GM04504 (cell line): ENCODE measurements at regions not wholly inside any gene's neighbourhood (a gene's known extent, or its start where the extent isn't known, plus 50 kb on each side); places are given as distances from the start of the nearest gene placed in this dataset.

Experiments used
- DNase-seq: peaks from one replicate; pipeline ENCODE4 v3.0.0-alpha.2; 2012; ENCODE audit warnings: low read depth

DNA sequence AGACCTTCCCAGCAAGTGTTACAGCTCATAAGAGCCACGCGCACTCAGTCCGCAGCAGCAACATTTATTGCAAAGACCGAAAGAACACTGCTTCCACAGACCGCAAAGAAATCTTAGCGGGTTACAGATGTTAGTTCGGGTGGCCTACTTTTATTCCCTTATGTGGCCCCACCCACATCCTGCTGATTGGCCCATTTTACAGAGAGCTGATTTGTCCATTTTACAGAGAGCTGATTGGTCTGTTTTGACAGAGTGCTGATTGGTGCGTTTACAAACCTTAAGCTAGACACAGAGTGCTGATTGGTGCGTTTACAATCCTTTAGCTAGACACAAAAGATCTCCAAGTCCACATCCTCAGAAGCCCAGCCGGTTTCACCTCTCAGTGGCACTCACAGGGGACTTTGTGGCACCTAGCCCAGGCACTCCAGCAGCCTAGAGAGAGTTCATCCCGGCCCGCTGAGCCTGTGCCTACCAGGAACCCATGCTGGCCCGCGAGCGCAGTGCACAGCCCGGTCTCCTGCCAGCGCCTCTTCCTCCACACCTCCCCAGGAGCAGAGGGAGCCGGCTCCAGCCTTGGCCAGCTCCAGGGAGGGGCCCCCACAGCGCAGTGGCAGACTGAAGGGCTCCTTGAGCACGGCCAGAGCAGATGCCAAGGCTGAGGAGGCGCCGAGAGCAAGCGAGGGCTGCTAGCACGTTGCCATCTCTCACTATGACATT lies 244.3 kb upstream of the TSHZ2 start:
- DNase-seq, result no peak

DNA sequence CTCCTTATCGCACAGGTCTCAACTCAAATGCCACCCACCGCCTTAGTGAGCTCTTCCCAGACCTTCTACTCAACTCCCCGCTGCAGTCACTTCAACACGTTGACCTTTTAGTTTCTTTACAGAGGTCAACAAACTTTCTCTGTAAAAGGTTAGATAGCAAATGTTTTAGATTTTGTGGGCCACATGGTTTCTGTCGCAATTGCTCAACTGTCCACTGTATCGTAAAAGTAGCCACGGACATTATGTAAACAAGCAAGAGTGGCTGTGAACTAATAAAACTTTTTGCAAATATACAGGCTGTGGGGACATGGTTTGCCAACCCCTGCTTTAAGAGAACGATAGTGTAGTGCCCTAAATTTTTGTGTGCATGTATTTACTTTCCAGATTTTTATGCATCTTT lies 247.6 kb upstream of the TSHZ2 start:
- DNase-seq, result no peak

DNA sequence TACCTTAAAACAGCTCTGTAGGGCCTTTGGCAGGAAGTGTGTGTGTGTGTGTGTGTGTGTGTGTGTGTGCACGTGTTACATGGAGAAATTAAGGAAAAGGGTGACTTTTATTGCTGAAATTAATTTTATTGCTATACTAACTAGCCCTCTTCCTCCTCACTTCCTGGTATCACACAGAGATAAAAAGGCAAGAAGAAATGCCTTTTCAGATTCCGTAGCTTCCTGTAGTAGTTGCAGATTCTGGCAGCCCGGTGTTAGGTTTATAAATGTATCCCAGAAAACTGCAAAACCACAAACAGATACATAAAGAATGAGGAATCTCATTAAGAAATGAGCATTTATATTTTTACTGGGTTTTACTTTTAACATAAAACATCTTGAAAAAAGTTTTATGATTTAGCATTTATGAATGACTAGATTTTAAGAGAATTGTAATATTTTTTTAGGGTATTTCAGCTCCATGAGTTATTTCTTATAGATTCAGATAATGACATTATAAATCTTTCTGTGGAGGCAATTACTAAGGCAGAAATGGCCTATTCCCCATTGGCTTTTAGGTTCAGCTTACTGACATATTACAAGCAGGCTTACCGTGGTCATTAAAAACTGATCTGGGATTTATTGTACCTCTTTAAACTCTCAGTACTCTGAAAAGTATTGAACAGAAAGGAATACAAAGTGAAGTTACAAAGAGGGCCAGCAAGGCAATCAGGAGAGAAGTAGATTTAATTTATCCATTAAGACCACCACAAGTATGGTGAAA lies 249.1 kb upstream of the TSHZ2 start:
- no peak for DNase-seq

DNA sequence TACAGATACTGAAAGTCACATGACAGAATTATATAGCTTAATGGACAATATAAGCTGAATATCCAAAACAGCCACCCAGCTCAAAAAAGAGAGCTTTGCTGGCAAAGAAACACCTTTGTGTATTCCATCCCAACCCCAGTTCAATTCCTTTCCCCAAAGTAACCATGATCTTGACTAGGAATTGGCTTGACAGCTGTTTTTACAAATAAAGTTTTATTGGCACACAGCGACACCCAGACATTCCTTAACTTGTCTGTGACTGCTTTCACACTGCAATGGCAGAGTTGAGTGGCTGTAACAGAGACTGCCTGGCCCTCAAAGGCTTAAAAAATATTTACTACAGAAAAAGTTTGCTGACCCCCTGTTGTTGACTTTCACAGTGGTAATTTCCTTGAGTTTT lies 264.0 kb upstream of the TSHZ2 start:
- no peak for DNase-seq

DNA sequence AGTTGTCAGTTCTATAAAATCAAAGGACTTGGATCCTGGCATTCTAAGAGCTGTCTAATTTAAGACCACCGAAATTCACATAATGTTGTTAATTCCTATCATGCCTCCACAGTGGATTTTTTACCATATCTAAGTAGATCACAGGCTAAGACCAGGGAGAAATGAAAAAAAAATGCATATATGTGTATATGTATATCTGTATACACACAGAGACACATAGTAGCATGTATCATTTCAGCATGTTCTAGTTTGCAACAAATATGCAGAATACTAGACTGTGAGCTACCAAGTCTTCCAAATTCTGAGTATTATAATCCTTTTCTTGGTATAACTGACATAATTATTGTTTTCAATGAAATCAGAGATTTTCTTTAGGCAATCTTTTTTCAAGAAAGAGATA lies 267.6 kb upstream of the TSHZ2 start:
- no peak for DNase-seq

DNA sequence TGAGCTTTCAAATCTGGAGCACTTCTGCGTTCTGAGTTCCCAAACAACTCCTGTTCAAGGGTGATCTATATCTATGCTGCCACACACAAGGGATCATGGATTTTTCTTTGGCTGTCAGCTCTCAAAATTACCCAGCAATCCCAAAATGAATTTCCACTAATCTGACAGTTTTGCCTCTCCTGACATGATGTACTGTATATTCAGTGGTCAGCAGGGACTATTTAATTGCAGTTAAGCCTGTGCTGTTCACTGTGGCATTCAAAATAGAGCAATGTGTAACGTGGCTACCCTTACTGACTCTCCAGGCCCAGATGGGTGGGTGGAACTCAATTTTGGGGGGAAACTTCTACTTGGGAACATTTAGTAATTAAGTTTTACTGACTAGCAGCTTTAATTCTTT lies 283.8 kb upstream of the TSHZ2 start:
- no peak for DNase-seq

DNA sequence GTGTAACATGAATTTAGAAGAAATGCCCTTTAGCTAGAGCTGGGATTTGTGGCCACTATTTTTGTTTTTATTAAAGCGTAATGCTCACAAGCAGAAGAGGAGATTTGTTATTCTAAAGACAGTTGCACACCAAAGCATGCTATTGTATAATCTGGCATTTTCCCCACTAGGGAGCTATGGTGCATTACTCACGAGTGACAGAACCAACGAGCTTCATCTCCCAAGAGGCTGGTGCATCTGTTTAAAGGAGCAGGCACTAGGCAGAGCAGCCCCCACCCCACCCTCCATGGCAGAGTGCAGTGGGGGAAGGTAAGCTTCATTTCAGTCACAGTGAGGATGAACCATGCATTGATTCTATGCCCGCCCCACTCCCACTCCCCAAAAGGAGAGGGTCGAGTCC lies 287.3 kb upstream of the TSHZ2 start:
- no peak for DNase-seq

DNA sequence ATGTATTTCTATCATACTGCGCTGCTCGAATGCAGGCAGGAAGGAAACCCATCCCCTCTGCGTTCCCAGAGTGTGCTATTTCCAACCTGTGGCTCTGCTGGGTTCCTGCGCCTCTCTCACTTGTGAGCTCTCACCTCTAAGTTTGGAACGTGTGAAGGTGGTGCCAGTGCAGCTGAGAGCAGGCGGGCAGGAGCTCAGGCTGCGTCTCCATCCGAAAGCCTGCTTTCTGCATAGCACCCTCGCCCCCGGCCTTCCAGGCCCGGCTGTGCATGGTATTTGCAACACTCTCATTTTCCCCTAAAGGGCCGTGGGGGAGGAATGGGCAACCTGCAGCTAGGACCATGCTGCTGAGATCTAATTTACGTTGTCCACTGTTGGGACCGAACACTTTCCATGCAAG lies 288.0 kb upstream of the TSHZ2 start:
- DNase-seq, result no peak

DNA sequence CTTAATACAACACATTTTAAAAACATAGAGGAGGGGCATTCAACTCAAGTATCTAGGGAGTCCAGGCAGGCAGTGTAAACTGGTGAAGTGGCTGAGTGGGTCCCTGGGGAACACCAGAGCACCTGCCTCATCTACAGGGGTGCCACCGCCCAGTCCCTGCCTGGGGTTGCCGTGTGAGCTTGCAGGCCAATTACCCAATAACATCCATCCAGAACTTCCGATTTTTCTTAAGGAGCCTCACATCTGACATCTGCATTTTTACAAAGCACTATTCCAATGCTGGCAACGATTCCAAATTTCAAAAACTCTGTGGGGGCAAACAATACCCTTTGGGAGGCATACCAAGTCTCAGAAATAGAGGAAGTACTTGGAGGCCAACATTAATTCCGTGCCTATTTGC lies 288.4 kb upstream of the TSHZ2 start:
- no peak for DNase-seq

DNA sequence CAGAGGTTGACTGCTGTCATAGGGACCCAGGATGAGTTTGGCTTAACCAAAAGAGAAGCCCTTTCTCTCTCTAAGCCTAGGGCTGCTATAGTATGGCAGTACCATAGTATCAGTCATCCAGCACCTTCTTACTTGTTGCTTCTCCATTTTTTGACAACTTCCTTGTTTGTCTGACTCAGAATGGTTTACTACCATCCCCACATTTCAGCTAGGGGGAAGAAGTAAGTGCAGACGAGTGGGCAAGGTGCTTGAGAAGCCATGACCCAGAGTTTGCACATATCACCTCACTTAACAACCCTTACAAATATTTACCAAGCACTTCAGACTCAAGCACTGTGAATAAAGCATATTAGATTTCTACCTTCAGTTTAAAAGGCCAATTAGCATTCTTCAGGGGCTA lies 289.9 kb upstream of the TSHZ2 start:
- DNase-seq, result no peak

DNA sequence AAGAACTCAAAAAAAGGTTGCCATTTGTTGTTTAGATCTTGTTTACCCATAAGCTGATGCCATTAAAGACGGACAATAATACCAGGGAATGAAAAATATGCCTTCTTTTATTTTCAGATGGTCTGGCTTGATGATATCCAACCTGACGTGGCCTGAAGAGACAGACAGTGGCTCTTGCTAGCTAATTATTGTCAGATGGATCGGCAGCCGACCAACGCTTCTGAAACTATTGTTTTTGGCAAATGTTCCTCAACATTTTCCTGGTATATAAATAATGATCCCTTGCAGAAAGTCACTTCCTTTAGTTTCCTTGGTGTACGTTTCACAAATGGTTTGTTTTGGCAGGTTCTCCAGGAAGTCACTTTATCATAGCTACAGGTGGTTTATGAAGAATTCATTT lies 290.9 kb upstream of the TSHZ2 start:
- no peak for DNase-seq

DNA sequence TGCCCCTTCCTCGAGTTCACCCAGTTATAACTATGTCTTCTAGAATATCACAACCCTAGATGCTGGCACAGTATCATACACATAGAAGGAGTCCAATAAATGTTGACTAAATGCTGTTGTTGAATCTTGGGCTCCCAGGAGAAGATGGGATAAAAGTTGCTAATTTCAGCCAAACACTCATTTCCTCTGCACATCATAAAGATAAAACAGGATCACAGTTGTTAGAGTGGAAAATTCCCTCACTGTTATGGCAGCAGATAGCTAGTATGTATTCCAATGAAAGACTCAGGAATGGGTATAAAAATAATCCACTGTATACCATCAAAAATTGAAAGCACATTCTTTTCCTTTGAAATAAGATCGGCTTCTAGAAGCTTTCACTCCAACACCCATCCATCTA lies 294.9 kb upstream of the TSHZ2 start:
- DNase-seq, result no peak

DNA sequence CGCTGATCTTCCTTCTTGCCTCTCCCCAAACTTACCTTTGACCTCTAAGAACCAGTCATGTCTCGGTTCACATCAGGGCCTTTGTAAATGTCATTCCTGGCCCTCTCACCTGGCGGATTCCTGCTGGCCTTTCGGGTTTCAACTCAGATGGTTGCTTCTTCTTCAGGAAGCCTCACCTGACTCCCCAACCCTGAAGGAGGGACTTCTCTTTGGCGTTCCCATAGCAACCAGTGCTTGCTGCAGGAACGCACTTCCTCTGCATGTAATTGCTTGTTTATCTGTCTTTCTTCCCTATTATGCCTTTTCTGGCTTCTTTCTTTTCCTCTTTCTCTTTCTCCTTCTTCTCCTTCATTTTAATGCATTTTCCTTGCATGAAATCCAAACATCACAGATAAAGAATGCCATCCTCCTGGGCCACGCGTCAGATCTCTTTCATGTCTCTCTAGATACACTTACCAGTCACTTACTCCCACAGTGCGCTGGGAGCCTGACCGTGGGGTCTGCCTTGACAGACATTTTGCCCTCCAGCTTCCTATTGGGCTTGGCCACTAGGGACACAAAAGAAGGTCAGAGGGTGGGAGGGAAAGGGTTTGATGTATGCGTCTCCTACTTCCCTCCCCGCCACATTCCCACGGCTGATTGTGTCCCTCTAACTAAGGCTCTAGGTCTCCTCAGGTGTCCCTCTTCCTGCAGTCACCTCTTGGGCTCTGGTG lies 295.7 kb upstream of the TSHZ2 start:
- no peak for DNase-seq

DNA sequence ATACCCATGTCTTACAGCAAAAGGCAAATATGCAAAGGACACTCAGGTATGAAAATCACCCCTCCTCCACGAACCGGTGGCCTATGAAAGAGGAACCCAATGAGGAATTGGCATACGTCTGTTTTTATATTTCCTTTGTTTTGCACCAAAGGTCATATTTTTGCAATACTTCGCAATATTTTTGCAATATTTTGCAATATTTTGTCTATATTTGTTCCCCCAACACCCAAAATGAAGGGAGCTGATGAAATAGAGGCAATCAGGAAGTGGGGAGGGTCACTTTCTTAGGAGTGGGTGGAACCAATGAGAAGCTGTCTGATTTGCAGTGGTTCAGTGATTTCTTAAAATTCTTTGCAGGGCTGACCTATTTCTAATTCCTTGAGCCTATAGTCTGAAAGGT lies 296.8 kb upstream of the TSHZ2 start:
- DNase-seq, result no peak

DNA sequence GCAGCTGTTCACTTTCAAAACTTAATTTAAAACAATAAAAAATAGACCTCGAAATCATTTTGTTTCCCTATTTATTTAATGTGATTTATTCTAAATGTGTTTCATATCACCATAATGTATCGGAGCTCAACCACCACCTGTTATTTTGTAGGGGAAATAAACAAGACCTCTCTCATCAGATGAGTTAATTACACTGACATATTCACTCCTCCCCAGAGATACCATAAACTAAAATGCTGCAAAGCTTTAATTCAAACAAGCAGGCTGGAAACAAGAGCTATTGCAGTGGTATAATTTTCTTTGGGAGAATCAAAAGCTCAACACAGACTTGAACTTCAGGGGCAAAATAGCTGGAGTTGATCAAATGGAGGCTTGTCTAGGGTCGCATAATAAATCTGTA lies 303.5 kb upstream of the TSHZ2 start:
- DNase-seq, result no peak

DNA sequence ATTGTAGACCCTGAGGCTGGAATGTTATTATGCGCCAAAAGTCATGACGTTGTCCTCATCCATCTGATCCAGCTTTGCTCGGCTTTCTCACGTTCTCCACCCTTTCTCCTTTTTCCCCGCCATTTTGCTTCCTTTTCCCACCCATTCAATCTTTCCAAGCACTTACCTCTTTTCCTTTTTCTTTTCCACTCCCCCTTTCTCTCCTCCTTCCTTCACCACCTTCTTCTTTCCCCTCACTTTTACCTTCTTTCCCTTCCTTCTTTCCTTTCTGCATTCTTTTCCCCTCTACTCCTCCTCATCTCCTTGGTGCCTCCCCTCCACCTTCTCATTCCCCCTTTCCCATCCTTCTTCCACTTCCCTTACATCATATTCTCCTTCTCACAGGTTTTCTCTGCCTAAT lies 304.8 kb upstream of the TSHZ2 start:
- no peak for DNase-seq

DNA sequence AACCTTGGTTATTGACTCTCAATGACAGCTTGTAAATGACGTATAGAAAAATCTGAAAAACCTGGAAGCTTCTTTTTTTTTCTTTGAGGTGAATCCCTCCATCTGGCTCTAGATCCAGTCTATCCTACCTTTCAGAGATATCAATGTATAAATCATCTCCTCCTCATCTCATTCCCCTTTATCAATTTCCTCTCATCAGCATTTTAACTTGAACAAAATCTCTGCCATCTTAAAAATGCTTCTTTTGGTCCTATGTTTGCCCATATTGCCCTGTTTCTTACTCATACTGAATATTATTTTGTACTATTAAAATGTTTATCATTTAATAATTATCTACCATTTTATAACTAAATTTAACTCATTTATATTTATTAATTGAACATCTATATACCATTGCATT lies 306.7 kb upstream of the TSHZ2 start:
- DNase-seq, result no peak

DNA sequence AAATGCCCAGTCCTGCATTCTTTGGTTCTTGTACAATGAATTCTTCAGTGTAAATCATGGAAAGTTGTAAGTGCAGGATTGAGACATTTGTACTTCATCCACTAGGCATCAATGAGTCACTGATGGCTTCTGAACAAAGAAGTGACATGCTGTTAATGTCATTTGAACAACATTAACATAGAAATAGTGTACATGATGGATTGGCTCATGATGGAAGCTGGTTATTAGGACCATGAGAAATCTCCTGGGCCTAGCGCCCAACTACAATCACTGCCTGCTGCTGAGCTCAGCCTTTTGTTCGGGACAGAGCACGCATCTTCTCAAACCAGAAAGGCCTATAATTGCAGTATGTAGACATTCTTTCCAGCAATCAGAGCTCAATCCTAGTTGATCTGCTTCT lies 316.8 kb upstream of the TSHZ2 start:
- no peak for DNase-seq

DNA sequence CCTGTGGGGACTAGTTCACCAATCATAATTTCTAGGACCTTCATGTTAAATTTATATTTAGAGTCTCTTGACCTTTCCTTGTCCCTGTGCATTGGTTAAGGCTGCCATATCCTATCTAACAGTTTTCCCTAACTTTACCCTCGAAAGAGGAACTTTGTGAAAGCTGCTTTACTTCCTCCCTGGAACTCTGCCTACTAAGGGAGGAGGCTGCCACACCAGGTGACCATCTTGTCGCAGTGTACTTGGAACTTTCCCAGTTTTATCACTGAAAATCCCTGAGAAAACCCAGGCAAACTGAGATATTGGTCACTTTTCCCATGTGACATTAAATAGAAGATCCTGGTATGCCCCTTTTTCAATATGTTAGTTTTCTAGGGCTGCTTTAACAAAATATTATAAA lies 317.6 kb upstream of the TSHZ2 start:
- no peak for DNase-seq

DNA sequence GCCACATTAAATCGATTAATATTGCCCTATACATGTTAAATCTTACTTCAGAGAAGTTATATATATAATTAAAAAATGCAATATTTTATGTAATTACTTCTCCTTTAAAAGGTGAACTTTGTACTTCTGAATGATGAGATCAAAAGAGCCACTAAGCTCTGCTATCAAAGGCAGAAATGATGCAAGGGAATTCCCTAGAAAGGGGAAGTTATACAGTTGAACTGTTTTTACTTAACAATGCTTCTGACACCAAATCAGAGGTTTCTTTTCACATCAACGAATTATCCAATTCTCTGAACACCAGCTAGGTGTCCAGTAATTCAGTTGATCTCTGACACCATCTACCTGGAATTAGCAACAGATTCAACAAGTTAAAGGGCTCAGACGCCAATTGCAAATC lies 319.9 kb upstream of the TSHZ2 start:
- no peak for DNase-seq

DNA sequence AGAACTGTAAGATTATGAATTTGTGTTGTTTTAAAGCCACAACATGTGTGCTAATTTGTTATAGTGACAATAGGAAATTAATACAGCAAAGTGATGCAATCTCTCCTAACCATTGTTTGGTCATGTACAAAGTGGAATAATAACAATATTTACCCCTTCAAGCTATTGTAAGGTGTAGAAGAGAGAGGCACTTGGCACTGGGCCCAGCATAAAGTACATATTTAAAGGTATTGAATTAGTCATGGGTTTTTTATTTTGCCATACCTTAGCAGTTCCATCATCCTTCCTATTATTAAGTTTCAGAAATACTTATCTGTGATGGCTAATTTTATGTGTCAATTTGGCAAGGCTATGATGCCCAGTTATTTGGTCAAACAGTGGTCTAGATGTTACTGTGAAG lies 322.4 kb upstream of the TSHZ2 start:
- no peak for DNase-seq

DNA sequence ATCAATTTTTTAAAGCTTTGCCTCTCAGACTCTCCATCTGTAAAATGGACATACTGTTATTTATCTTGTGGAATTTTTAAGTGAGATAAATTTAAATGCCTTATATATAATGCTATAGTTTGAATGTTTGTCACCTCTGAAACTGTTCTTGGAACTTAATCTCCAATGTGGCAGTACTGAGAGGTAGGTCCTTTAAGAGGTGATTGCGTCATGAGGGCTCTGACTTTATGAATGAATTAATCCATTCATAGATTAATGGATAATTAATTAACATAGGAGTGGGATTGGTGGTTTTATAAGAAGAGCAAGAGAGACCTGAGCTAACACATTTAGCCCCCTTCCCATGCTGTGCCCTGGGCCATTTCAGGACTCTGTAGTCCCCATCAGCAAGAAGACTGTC lies 326.3 kb upstream of the TSHZ2 start:
- no peak for DNase-seq

DNA sequence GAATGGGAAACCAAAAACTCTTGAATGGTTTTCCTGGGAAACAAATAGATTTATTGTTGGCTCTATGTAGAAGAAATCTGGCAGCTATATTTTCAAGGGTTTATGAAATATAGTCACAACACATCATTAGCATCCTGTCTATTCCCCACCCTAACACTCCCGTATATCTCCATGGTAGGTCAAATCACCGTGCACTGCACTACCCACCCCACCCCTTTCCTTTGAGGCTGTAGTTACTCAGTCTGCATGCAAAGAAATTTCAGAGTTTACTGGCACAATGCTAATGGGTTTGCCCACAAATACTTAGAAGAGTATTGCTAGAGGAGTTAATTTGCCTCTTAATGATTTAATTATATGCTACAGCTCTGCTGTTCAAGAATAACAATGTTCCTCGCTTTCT lies 329.1 kb upstream of the TSHZ2 start:
- DNase-seq, result no peak
